Psoas muscle (tissue), 7 donors: ENCODE measurements at regions not wholly inside any gene's neighbourhood (a gene's known extent, or its start where the extent isn't known, plus 50 kb on each side); places are given as distances from the start of the nearest gene placed in this dataset.

Source experiments
- ATAC-seq, 4 donors: fragments of 200-7000 bp; cut with Tn5 transposase; one replicate each; pipeline ENCODE4 v1.9.1; 2020; ENCODE audit warnings: moderate library complexity in 3 of 4, mild to moderate bottlenecking in 2 of 4
- DNase-seq, 2 donors: peaks; one replicate each; pipeline ENCODE4 v3.0.0-alpha.2; 2020
- H3K27ac ChIP-seq: fragments of 200-600 bp; one replicate; pipeline ENCODE4 v1.8.0; 2022
- H3K27me3 ChIP-seq, 3 donors: fragments of 200-600 bp in 1 of 3; one replicate each; pipeline versions ENCODE4 v1.6.1 to v1.8.0; 2013 to 2022; ENCODE audit warnings: low read length in 2 of 3, mild to moderate bottlenecking in 2 of 3, moderate library complexity in 1 of 3; ENCODE audit not compliant: insufficient read depth in 3 of 3
- H3K36me3 ChIP-seq, 2 donors: fragments of 200-600 bp in 1 of 2; one replicate each; pipeline versions ENCODE4 v1.6.1 to v1.8.0; 2013 to 2022; ENCODE audit warnings: low read depth in 1 of 2, mild to moderate bottlenecking in 1 of 2, moderate library complexity in 1 of 2; ENCODE audit not compliant: insufficient read depth in 1 of 2
- H3K4me1 ChIP-seq: fragments of 200-600 bp; one replicate; pipeline ENCODE4 v1.8.0; 2022
- H3K4me3 ChIP-seq: fragments of 200-600 bp; one replicate; pipeline ENCODE4 v1.8.0; 2022; ENCODE audit warnings: mild to moderate bottlenecking
- H3K9me3 ChIP-seq: fragments of 200-600 bp; one replicate; pipeline ENCODE4 v1.8.0; 2022
- WGBS, 3 donors: extraction: QIAGEN DNeasy Blood & Tissue Kit; methylation state at CpG; one replicate each; pipeline versions ENCODE4 v1.1.6 to v1.1.7; 2013; 5-methylcytosine and 5-hydroxymethylcytosine counted together
- intact Hi-C, 2 donors: fragments of 100-400 bp; cut with DNase I; formaldehyde crosslinking; loops; one replicate each; pipeline versions ENCODE4 v1.11.0 to v1.14.2; 2022
- TF ChIP-seq, protein P1 (sequence below): fragments of 200-600 bp; IDR thresholded peaks from one replicate; pipeline ENCODE4 v1.8.0; 2022; ENCODE audit warnings: antibody characterized with exemption
- donor health status: healthy with polysubstance abuse.
- donor health status: DM: no; HTN: no; CAD: no; lungs with moderate emphysema.
- donor health status: Bipolar disorder and iron deficiency.
- donor health status: healthy.
- donor health status: DM: yes; HTN: yes; CAD: no.
- donor health status: DM: no; HTN: no; CAD: no.
- donor health status: DM: yes; HTN: yes; CAD: no.

DNA sequence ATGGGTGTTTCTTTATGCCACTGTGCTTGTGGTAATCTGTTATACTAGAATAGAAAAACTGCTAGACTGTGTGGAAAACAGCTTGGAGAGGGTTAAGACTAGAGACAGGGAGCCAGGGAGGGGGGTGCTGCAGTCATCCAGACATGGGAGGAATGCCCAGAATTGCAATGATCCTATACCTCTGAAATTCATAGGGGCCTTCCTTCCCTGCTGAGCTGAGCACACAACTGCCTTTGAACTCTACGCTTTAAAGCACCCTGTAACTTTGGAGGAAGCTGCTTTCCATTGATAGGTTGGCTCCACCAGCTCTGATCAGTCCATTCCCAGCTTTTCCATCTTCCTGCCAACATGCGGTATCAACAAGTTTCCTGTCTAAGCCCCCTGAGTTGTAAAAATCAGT is 155.9 kb upstream of the RASGEF1B start:
- no peak for DNase-seq
- no peak overlapping the region for H3K4me3 ChIP-seq
- ATAC-seq: no peak
- no peaks in the 10 kb centered on the region for H3K36me3 ChIP-seq
- H3K9me3 ChIP-seq: no peaks in the 10 kb centered on the region
- TF ChIP-seq, protein P1, sequence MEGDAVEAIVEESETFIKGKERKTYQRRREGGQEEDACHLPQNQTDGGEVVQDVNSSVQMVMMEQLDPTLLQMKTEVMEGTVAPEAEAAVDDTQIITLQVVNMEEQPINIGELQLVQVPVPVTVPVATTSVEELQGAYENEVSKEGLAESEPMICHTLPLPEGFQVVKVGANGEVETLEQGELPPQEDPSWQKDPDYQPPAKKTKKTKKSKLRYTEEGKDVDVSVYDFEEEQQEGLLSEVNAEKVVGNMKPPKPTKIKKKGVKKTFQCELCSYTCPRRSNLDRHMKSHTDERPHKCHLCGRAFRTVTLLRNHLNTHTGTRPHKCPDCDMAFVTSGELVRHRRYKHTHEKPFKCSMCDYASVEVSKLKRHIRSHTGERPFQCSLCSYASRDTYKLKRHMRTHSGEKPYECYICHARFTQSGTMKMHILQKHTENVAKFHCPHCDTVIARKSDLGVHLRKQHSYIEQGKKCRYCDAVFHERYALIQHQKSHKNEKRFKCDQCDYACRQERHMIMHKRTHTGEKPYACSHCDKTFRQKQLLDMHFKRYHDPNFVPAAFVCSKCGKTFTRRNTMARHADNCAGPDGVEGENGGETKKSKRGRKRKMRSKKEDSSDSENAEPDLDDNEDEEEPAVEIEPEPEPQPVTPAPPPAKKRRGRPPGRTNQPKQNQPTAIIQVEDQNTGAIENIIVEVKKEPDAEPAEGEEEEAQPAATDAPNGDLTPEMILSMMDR: no peak
- WGBS, 3 donors: 83 to 91% (median 86%) methylated on average over 2 of the region's 2 CpGs
- no peaks in the 10 kb centered on the region for H3K27me3 ChIP-seq
- intact Hi-C loops: no loop called here
- peaks cover 19% of the 10 kb centered on the region for H3K4me1 ChIP-seq
- H3K27ac ChIP-seq: no peak overlapping the region

DNA sequence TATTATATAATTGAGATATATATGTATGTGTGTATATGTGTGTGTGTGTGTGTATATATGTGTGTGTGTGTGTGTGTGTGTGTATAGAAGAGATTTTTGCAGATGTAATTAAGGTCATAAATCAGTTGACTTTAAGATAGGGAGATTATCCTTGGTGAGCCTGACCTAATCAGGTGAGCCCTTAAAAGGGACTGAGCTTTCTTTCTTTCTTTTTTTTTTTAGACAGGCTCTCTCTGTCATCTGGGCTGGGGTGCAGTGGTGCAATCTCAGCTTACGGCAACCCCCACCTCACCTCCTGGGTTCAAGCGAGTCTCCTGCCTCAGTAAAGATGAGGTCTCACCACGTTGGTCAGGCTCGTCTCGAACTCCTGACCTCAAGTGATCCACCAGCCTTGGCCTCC is 155.1 kb upstream of the RASGEF1B start:
- TF ChIP-seq, protein P1: no peak
- no peaks in the 10 kb centered on the region for H3K9me3 ChIP-seq
- intact Hi-C loops: no loop called here
- H3K36me3 ChIP-seq: no peaks in the 10 kb centered on the region
- DNase-seq (no peak), ATAC-seq (no peak)
- no peak overlapping the region for H3K4me3 ChIP-seq
- WGBS, 3 donors: 75 to 80% (median 77%) methylated on average over 5 of the region's 5 CpGs
- peaks cover 12% of the 10 kb centered on the region for H3K4me1 ChIP-seq
- no peaks in the 10 kb centered on the region for H3K27me3 ChIP-seq
- H3K27ac ChIP-seq: no peak overlapping the region

DNA sequence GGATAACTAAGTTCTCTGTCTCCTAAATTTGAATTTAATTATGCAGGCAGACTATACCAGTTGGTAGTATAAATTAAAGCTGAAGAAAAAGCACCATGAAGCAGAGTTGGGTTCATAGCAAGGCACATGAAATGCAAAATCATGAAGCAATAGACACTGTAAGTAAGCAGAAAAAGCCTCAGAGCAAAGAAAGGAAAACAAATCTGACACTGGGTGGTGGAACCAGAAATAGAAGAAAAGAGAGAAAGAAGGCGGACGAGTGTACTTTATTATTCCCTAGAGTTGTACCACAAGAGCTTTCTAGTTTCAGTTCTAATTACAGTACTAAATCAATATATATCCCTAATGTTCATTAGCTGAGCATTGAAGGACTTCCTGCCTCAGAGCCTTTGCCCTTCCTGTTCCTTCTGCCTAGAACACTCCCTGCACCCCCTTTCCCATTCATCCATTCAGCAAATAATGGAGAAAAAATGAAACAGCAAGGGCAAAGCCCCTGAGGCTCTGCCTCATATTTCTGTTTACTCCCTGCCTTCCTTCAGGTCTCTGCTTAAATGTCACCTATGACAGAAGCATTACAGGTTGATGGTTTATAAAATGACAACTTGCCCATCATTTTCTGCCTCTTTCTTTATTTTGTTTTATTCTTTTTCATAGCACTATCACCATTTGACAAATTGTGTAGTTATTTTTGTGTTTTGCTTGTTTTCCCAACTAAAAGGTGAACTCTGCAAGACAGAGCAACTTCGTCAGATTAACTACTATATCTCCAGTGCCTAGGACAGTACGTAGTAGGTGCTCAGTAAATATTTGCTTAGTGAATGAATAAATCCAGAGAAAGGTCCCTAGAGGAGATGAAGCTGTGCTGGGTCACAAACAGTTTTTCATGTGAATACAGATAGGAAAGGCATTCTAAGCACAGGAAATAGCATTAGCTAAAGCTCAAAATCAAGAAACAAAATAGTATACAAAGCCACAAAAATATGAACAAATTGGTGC is 154.0 kb upstream of the RASGEF1B start:
- 69 to 87% (median 82%) methylated on average over 4 of the region's 4 CpGs for WGBS, 3 donors
- TF ChIP-seq, protein P1: no peak
- Histone ChIP-seq H3K4me1 (peaks cover 1% of the 10 kb centered on the region), H3K36me3 (no peaks in the 10 kb centered on the region), H3K27ac (no peak overlapping the region), H3K27me3 (no peaks in the 10 kb centered on the region), H3K9me3 (no peaks in the 10 kb centered on the region), H3K4me3 (no peak overlapping the region)
- intact Hi-C loops: no loop called here
- ATAC-seq: no peak
- no peak for DNase-seq

DNA sequence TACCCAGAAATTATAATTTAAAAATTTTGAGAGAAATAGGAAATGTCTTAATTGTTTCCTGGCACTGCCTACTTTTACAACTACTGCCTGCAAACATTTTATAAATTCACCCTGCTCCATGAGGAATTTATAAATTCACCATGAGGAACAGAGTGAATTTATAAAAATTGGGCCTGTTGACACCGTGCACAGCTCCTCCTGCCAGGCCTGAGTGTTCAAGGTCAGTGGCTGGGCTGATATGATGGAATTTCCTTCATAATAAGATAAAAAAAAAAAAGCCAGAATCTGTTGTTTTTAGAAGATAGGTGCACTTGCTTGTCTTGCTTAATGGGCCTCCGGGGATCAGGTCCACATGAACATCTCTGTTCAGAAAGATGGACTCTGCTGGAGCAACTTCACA is 151.7 kb upstream of the RASGEF1B start:
- DNase-seq (no peak), ATAC-seq (no peak)
- Histone ChIP-seq H3K4me1 (no peaks in the 10 kb centered on the region), H3K36me3 (no peaks in the 10 kb centered on the region), H3K9me3 (no peaks in the 10 kb centered on the region), H3K4me3 (no peak overlapping the region), H3K27me3 (no peaks in the 10 kb centered on the region), H3K27ac (no peak overlapping the region)
- 24 to 33% (median 27%) methylated on average over 2 of the region's 2 CpGs for WGBS, 3 donors
- intact Hi-C loops: no loop called here
- TF ChIP-seq, protein P1: no peak
